ENCODE measurements at regions not wholly inside any gene's neighbourhood (a gene's known extent, or its start where the extent isn't known, plus 50 kb on each side); places are given as distances from the start of the nearest gene placed in this dataset.

- TF ChIP-seq CTCF (IDR thresholded peaks at IDR 0.05) = no peak
- no peak overlapping the region for H3K4me3 ChIP-seq
- H3K9me3 ChIP-seq = no peaks in the 10 kb centered on the region
- no peaks in the 10 kb centered on the region for H3K36me3 ChIP-seq
- DNase-seq = no peak
- H3K27me3 ChIP-seq = no peaks in the 10 kb centered on the region
- intact Hi-C loops (cut with DNase I) = no loop called here
- H3K4me1 ChIP-seq = no peaks in the 10 kb centered on the region
- H3K9ac ChIP-seq (ENCODE audit: low read depth in 2 of 2, low read length in 2 of 2) = no peak overlapping the region
- no peak overlapping the region for H3K27ac ChIP-seq
Observed at GRCh38 chr13:84136582-84136981, 254.3 kb upstream of the SLITRK1 start.

- TF ChIP-seq CTCF (IDR thresholded peaks at IDR 0.05) = no peak
- H3K27ac ChIP-seq = no peak overlapping the region
- H3K4me3 ChIP-seq = no peak overlapping the region
- no peak for DNase-seq
- H3K9ac ChIP-seq (ENCODE audit: low read depth in 2 of 2, low read length in 2 of 2) = no peak overlapping the region
- no peaks in the 10 kb centered on the region for H3K36me3 ChIP-seq
- no peaks in the 10 kb centered on the region for H3K27me3 ChIP-seq
- no peaks in the 10 kb centered on the region for H3K4me1 ChIP-seq
- intact Hi-C loops (cut with DNase I) = no loop called here
- H3K9me3 ChIP-seq = no peaks in the 10 kb centered on the region
Observed at GRCh38 chr13:84132491-84132890, 250.2 kb upstream of the SLITRK1 start.

- TF ChIP-seq CTCF (IDR thresholded peaks at IDR 0.05) = no peak
- no peaks in the 10 kb centered on the region for H3K4me1 ChIP-seq
- no peaks in the 10 kb centered on the region for H3K36me3 ChIP-seq
- intact Hi-C loops (cut with DNase I) = no loop called here
- DNase-seq = no peak
- no peaks in the 10 kb centered on the region for H3K9me3 ChIP-seq
- no peak overlapping the region for H3K4me3 ChIP-seq
- H3K27ac ChIP-seq = no peak overlapping the region
- H3K9ac ChIP-seq (ENCODE audit: low read depth in 2 of 2, low read length in 2 of 2) = no peak overlapping the region
- H3K27me3 ChIP-seq = no peaks in the 10 kb centered on the region
Observed at GRCh38 chr13:84131249-84131648, 249.0 kb upstream of the SLITRK1 start.

- no peak for TF ChIP-seq CTCF (IDR thresholded peaks at IDR 0.05)
- no peaks in the 10 kb centered on the region for H3K4me1 ChIP-seq
- no peak overlapping the region for H3K4me3 ChIP-seq
- no peaks in the 10 kb centered on the region for H3K36me3 ChIP-seq
- H3K9ac ChIP-seq (ENCODE audit: low read depth in 2 of 2, low read length in 2 of 2) = no peak overlapping the region
- DNase-seq = no peak
- H3K27me3 ChIP-seq = no peaks in the 10 kb centered on the region
- no peaks in the 10 kb centered on the region for H3K9me3 ChIP-seq
- H3K27ac ChIP-seq = no peak overlapping the region
- intact Hi-C loops (cut with DNase I) = no loop called here
Observed at GRCh38 chr13:84130495-84131114, 248.3 kb upstream of the SLITRK1 start.

- no peak overlapping the region for H3K4me3 ChIP-seq
- H3K9me3 ChIP-seq = no peaks in the 10 kb centered on the region
- intact Hi-C loops (cut with DNase I) = no loop called here
- DNase-seq = no peak
- no peaks in the 10 kb centered on the region for H3K4me1 ChIP-seq
- no peaks in the 10 kb centered on the region for H3K36me3 ChIP-seq
- no peak overlapping the region for H3K9ac ChIP-seq (ENCODE audit: low read depth in 2 of 2, low read length in 2 of 2)
- no peak overlapping the region for H3K27ac ChIP-seq
- no peaks in the 10 kb centered on the region for H3K27me3 ChIP-seq
- no peak for TF ChIP-seq CTCF (IDR thresholded peaks at IDR 0.05)
Observed at GRCh38 chr13:84129966-84130365, 247.7 kb upstream of the SLITRK1 start.
